ENCODE measurements at regions not wholly inside any gene's neighbourhood (a gene's known extent, or its start where the extent isn't known, plus 50 kb on each side); places are given as distances from the start of the nearest gene placed in this dataset.
A peak's percentile ranks its signal among the peaks of the same experiment; 100 is the strongest.

DNA sequence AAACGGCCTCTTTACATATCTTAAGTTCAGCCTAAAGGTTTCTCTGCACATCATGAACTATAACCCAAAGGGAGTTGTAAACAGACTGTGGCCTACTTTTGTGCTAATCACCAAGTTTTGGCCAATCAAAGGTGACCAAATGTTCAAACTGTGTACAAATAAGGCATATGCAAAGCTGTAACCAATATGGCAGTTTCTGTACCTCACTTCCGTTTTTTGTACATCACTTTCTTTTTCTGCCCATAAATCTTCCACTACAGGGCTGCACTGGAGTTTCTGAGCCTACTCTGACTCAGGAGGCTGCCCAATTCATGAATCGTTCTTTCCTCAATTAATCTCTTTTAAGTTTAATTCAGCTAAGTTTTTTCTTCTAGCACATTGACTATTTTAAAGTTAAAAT, 318.7 kb downstream of the SLC7A11 start:
- H3K4me1 ChIP-seq (replicated peaks): no peaks in the 10 kb centered on the region
- no peaks in the 10 kb centered on the region for H3K9me3 ChIP-seq
- TF ChIP-seq POLR2A (IDR thresholded peaks at IDR 0.05): no peak
- TF ChIP-seq, protein P1, sequence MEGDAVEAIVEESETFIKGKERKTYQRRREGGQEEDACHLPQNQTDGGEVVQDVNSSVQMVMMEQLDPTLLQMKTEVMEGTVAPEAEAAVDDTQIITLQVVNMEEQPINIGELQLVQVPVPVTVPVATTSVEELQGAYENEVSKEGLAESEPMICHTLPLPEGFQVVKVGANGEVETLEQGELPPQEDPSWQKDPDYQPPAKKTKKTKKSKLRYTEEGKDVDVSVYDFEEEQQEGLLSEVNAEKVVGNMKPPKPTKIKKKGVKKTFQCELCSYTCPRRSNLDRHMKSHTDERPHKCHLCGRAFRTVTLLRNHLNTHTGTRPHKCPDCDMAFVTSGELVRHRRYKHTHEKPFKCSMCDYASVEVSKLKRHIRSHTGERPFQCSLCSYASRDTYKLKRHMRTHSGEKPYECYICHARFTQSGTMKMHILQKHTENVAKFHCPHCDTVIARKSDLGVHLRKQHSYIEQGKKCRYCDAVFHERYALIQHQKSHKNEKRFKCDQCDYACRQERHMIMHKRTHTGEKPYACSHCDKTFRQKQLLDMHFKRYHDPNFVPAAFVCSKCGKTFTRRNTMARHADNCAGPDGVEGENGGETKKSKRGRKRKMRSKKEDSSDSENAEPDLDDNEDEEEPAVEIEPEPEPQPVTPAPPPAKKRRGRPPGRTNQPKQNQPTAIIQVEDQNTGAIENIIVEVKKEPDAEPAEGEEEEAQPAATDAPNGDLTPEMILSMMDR (IDR thresholded peaks at IDR 0.05): no peak
- no peak for TF ChIP-seq POLR2AphosphoS5 (IDR thresholded peaks at IDR 0.05)
- no peaks in the 10 kb centered on the region for H3K27me3 ChIP-seq (replicated peaks; ENCODE audit: insufficient read depth)
- no peak for DNase-seq (ENCODE audit: low spot score)
- no peak overlapping the region for H3K4me3 ChIP-seq
- 93% methylated on average over 3 of the region's 3 CpGs for WGBS
- H3K36me3 ChIP-seq: no peaks in the 10 kb centered on the region
- intact Hi-C loops (cut with DNase I): no loop called here
- H3K27ac ChIP-seq: no peak overlapping the region

DNA sequence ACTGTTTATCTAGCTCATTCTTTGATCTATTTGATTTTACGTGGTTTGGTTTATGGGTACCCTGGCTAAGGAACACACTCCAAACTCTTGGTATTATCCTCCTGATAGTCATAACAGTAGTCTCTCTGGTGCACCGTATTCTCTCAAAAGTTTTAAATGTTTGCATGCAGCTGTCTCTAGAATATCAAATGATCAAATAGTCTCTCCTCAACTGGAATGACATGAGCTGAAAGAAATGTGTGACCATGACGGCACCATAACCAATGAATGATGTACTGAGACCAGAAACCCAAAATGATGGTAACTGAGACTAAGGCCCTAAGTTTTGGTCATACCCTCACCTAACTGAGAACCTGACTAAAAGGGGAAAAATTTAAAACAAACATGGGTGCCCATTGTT, 319.4 kb downstream of the SLC7A11 start:
- 43% methylated on average over 3 of the region's 3 CpGs for WGBS
- Histone ChIP-seq H3K27me3 (replicated peaks; ENCODE audit: insufficient read depth) (no peaks in the 10 kb centered on the region), H3K36me3 (no peaks in the 10 kb centered on the region), H3K27ac (no peak overlapping the region), H3K4me3 (no peak overlapping the region), H3K4me1 (replicated peaks) (no peaks in the 10 kb centered on the region), H3K9me3 (no peaks in the 10 kb centered on the region)
- no peak for DNase-seq (ENCODE audit: low spot score)
- intact Hi-C loops (cut with DNase I): no loop called here
- TF ChIP-seq POLR2AphosphoS5 (IDR thresholded peaks at IDR 0.05) (no peak), POLR2A (IDR thresholded peaks at IDR 0.05) (no peak)
- TF ChIP-seq, protein P1 (IDR thresholded peaks at IDR 0.05): no peak

DNA sequence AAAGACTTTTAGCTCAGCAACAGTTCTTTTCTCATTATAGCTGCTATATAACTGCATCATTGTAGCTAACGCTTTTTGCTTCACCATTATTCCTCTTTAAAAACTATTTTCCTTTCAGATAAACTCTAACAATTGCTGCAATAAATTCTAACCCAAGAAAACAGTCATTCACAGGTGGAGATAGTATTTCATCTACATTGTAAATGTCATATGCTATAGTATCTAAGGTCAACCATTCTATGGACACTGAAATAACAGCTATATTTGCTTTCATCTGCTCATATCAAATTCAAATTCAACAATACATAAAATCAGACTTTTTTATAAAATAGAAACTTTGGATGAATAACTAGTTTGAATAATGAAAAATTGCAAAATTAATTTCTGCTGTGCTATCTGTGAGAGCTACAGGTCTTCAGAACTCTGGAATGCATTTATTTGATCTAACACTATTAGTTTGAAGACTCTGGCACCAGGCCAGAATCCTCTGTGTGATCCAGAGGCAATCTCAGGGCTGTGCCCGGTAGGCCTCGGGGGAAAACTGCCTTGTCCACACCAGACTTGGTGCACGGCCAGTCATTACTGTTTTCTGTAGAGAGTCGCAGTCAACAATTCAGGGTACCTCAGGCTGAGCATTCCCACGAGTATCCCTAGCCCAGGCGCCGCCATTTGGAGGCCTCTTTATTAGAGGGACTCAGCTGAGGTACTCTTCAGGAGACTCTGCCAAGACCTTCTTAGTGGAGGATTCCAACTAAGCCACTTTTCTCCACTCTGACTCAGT, 332.4 kb downstream of the SLC7A11 start:
- H3K27me3 ChIP-seq (replicated peaks; ENCODE audit: insufficient read depth): no peaks in the 10 kb centered on the region
- no peaks in the 10 kb centered on the region for H3K36me3 ChIP-seq
- H3K27ac ChIP-seq: no peak overlapping the region
- peak; percentile 35 for DNase-seq (ENCODE audit: low spot score)
- no peak overlapping the region for H3K4me3 ChIP-seq
- H3K9me3 ChIP-seq: no peaks in the 10 kb centered on the region
- intact Hi-C loops (cut with DNase I): no loop called here
- no peaks in the 10 kb centered on the region for H3K4me1 ChIP-seq (replicated peaks)
- TF ChIP-seq POLR2A (IDR thresholded peaks at IDR 0.05) (no peak), POLR2AphosphoS5 (IDR thresholded peaks at IDR 0.05) (no peak)
- TF ChIP-seq, protein P1 (IDR thresholded peaks at IDR 0.05): no peak
- 40% methylated on average over 8 of the region's 8 CpGs for WGBS

DNA sequence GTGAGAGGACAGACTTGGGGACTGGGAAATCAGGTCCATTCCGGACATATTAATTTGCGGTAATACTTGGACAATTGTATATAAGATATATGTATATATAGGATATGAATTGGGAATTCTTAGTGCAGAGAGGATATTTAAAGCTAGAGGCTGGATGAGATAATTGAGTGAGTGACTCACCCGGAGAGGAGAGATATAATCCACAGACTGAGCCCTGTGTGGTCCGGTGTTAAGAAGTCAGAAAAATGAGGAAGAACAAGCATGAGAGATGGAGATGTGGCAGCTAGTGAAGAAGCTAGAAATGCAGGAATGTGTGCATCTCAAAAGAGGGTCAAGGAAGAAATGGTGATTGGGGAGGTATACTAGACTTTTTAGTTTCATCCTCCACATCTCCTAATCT, 336.2 kb downstream of the SLC7A11 start:
- Histone ChIP-seq H3K4me1 (replicated peaks) (no peaks in the 10 kb centered on the region), H3K36me3 (no peaks in the 10 kb centered on the region), H3K9me3 (no peaks in the 10 kb centered on the region), H3K27me3 (replicated peaks; ENCODE audit: insufficient read depth) (no peaks in the 10 kb centered on the region), H3K4me3 (no peak overlapping the region), H3K27ac (no peak overlapping the region)
- no peak for TF ChIP-seq POLR2A (IDR thresholded peaks at IDR 0.05)
- TF ChIP-seq, protein P1 (IDR thresholded peaks at IDR 0.05): no peak
- no peak for TF ChIP-seq POLR2AphosphoS5 (IDR thresholded peaks at IDR 0.05)
- no peak for DNase-seq (ENCODE audit: low spot score)
- intact Hi-C loops (cut with DNase I): no loop called here
- 92% methylated on average over 4 of the region's 4 CpGs for WGBS

DNA sequence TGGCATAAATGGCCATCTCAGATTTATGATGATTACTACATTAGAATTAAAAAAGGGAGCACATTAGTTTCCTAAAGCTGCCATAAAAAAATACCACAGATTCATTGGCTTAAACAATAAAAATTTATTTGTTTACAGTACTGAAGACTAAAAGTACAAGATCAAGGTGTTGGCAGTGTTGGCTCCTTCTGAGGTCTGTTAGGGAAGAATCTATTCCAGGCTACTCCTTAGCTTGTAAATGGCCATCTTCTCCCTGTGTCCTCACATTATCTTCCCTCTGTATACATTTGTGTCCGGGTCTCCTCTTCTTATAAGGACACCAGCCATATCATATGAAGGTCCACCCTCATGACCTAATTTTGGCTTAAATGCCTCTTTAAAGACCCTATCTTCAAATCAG, 341.0 kb downstream of the SLC7A11 start:
- intact Hi-C loops (cut with DNase I): no loop called here
- 11% methylated on average over 1 of the region's 1 CpG for WGBS

More for the DNA sequence above, 341.0 kb downstream of the SLC7A11 start:
- Histone ChIP-seq H3K27me3 (replicated peaks; ENCODE audit: insufficient read depth) (no peaks in the 10 kb centered on the region), H3K4me1 (replicated peaks) (no peaks in the 10 kb centered on the region), H3K36me3 (no peaks in the 10 kb centered on the region), H3K9me3 (no peaks in the 10 kb centered on the region), H3K27ac (peak overlapping the region in 1 of 2 donors; percentile 33), H3K4me3 (no peak overlapping the region)
- DNase-seq (ENCODE audit: low spot score): peak; percentile 58
- peak; percentile 83 for TF ChIP-seq POLR2AphosphoS5 (IDR thresholded peaks at IDR 0.05)
- TF ChIP-seq, protein P1 (IDR thresholded peaks at IDR 0.05): no peak
